Endothelial cell of umbilical vein (primary cell): ENCODE measurements at regions not wholly inside any gene's neighbourhood (a gene's known extent, or its start where the extent isn't known, plus 50 kb on each side); places are given as distances from the start of the nearest gene placed in this dataset.

ENCODE experiments used
- BruUV-seq: library from RNA; stranded (reverse); fragments of 400-500 nt; replicated peaks from 2 replicates; lab custom pipeline; 2021; lab: Mats Ljungman, UMichigan
- CTCF ChIA-PET: fragments of 300-600, 350-600 bp; sonication (Branson Sonifier 250); formaldehyde crosslinking; loops from one replicate; lab custom pipeline; 2021; ENCODE audit warnings: antibody characterized with exemption, inconsistent platforms; lab: Charles Lee
- POLR2A ChIA-PET: fragments of 300-600, 350-600 bp; sonication (Branson Sonifier 250); formaldehyde crosslinking; loops from one replicate; lab custom pipeline; 2021; ENCODE audit warnings: antibody characterized with exemption, inconsistent platforms; lab: Charles Lee
- DNase-seq: peaks from one replicate; pipeline ENCODE4 v3.0.0-alpha.2; 2011; ENCODE audit warnings: low read depth, low spot score
- FAIRE-seq: peaks from 2 replicates; lab custom pipeline; 2011; peaks lifted over from hg19 to GRCh38; lab: Jason Lieb, UNC
- H2AFZ ChIP-seq: 2 replicates; pipeline ENCODE4 v1.6.0; 2012; ENCODE audit warnings: low read depth, low read length, control low read depth, inconsistent platforms
- H3K27ac ChIP-seq: 2 replicates; pipeline ENCODE4 v1.5.1; 2011; ENCODE audit warnings: low read depth, mild to moderate bottlenecking, control low read depth, low read length, moderate library complexity; ENCODE audit not compliant: insufficient read depth
- H3K27me3 ChIP-seq, 2 experiments: 2 replicates each; pipeline versions ENCODE4 v1.6.0 to v1.6.1; 2011; ENCODE audit warnings: low read length in 2 of 2, mixed read lengths in 1 of 2; ENCODE audit not compliant: control insufficient read depth in 2 of 2, insufficient read depth in 2 of 2
- H3K36me3 ChIP-seq, 2 experiments: 2 replicates in 1 of 2; 3 replicates in 1 of 2; pipeline ENCODE4 v1.5.1; 2011; ENCODE audit warnings: low read length in 2 of 2, mild to moderate bottlenecking in 1 of 2, moderate library complexity in 1 of 2; ENCODE audit not compliant: control insufficient read depth in 2 of 2, insufficient read depth in 2 of 2; ENCODE audit errors: extremely low read depth in 1 of 2
- H3K4me1 ChIP-seq: 3 replicates; pipeline ENCODE4 v1.5.1; 2011; ENCODE audit warnings: mild to moderate bottlenecking, low read length; ENCODE audit not compliant: control insufficient read depth, insufficient read depth; ENCODE audit errors: extremely low read depth
- H3K4me2 ChIP-seq: 2 replicates; pipeline ENCODE4 v1.6.1; 2011; ENCODE audit warnings: low read length, control low read depth, mixed read lengths; ENCODE audit not compliant: insufficient read depth
- H3K4me3 ChIP-seq, 3 experiments: fragments of 200-600 bp in 1 of 3; sonication (generic), shearing (Covaris generic) in 1 of 3; replicated peaks in 1 of 3; 2 replicates each; pipeline ENCODE4 v1.5.1; 2011 to 2016; ENCODE audit warnings: control low read depth in 3 of 3, low read length in 3 of 3, mild to moderate bottlenecking in 2 of 3, inconsistent platforms in 1 of 3, low read depth in 1 of 3, moderate library complexity in 1 of 3; ENCODE audit not compliant: insufficient read depth in 1 of 3
- H3K79me2 ChIP-seq: 2 replicates; pipeline ENCODE4 v1.6.0; 2012; ENCODE audit warnings: low read length, inconsistent platforms; ENCODE audit not compliant: control insufficient read depth, insufficient read depth
- H3K9ac ChIP-seq: replicated peaks from 2 replicates; pipeline ENCODE3; 2011; ENCODE audit warnings: low read length, control low read depth; ENCODE audit not compliant: insufficient read depth; ENCODE audit errors: extremely low read depth
- H3K9me1 ChIP-seq: replicated peaks from 3 replicates; pipeline ENCODE4 v1.6.0; 2011; ENCODE audit warnings: mild to moderate bottlenecking, low read length; ENCODE audit not compliant: control insufficient read depth, insufficient read depth; ENCODE audit errors: extremely low read depth
- H3K9me3 ChIP-seq: replicated peaks from 2 replicates; pipeline ENCODE4 v1.5.1; 2012; ENCODE audit warnings: low read length, inconsistent platforms; ENCODE audit not compliant: control insufficient read depth, insufficient read depth
- H4K20me1 ChIP-seq: replicated peaks from 2 replicates; pipeline ENCODE3; 2011; ENCODE audit warnings: mild to moderate bottlenecking, low read length; ENCODE audit not compliant: control insufficient read depth, insufficient read depth; ENCODE audit errors: extremely low read depth
- CTCF ChIP-seq, 2 donors: IDR thresholded peaks; 1 replicate in 1 of 2; 2 replicates in 1 of 2; pipeline ENCODE4 v1.5.1; 2011; ENCODE audit warnings: low read length in 2 of 2, mild to moderate bottlenecking in 2 of 2, moderate library complexity in 2 of 2, control low read depth in 1 of 2, inconsistent platforms in 1 of 2, low read depth in 1 of 2; ENCODE audit not compliant: insufficient read depth in 1 of 2; ENCODE audit errors: extremely low read depth in 1 of 2
- EZH2 ChIP-seq: IDR thresholded peaks from 2 replicates; pipeline ENCODE4 v1.6.1; 2012; ENCODE audit warnings: borderline replicate concordance, low read depth, mild to moderate bottlenecking, moderate library complexity, low read length, inconsistent platforms; ENCODE audit not compliant: severe bottlenecking
- FOS ChIP-seq: IDR thresholded peaks from 2 replicates; pipeline ENCODE4 v1.6.1; 2011; ENCODE audit warnings: mild to moderate bottlenecking, low read length, moderate library complexity, borderline replicate concordance; ENCODE audit not compliant: insufficient read depth
- GATA2 ChIP-seq: IDR thresholded peaks from 2 replicates; pipeline ENCODE4 v1.7.0; 2011; ENCODE audit warnings: low read depth, mild to moderate bottlenecking, moderate library complexity, mixed read lengths, low read length; ENCODE audit not compliant: insufficient read length, insufficient read depth
- JUN ChIP-seq: IDR thresholded peaks from 2 replicates; pipeline ENCODE4 v1.6.1; 2011; ENCODE audit warnings: borderline replicate concordance, low read depth; ENCODE audit not compliant: insufficient read length, insufficient read depth
- MAX ChIP-seq: IDR thresholded peaks from 2 replicates; pipeline ENCODE4 v1.6.1; 2011; ENCODE audit not compliant: insufficient read depth, insufficient read length
- MYC ChIP-seq: IDR thresholded peaks from one replicate; pipeline ENCODE4 v1.6.1; 2011; ENCODE audit warnings: mild to moderate bottlenecking, low read depth, low read length
- POLR2A ChIP-seq: IDR thresholded peaks from 2 replicates; pipeline ENCODE4 v1.6.1; 2012; ENCODE audit warnings: low read depth, mild to moderate bottlenecking, control low read depth, low read length
- POLR2AphosphoS5 ChIP-seq: IDR thresholded peaks from 2 replicates; pipeline ENCODE4 v1.6.1; 2012; ENCODE audit warnings: low read depth, mild to moderate bottlenecking, control low read depth, low read length, moderate library complexity; ENCODE audit not compliant: insufficient read depth
- dilution Hi-C: fragments of 300-500 bp; cut with MboI; formaldehyde crosslinking; loops from one replicate; pipeline ENCODE4 v1.15.0; 2019; ENCODE audit warnings: low sequenced_read_pairs; ENCODE audit not compliant: extremely low pct_ligation_motif_present
- intact Hi-C: fragments of 100-400 bp; cut with micrococcal nuclease; formaldehyde crosslinking; loops from one replicate; pipeline ENCODE4 v1.10.0; 2022

- no peaks in the 10 kb centered on the region for H3K9me1 ChIP-seq
- H4K20me1 ChIP-seq, result no peaks in the 10 kb centered on the region
- no peaks in the 10 kb centered on the region for H3K79me2 ChIP-seq
- no peak for DNase-seq
- no peak for TF ChIP-seq POLR2A
- TF ChIP-seq MYC, result no peak
- TF ChIP-seq JUN, result no peak
- no peak for TF ChIP-seq POLR2AphosphoS5
- TF ChIP-seq FOS, result no peak
- no peak for TF ChIP-seq CTCF (IDR thresholded peaks at IDR 0.05; ENCODE audit: extremely low read depth in 1 of 2, insufficient read depth in 1 of 2, low read depth in 1 of 2, low read length in 2 of 2)
- TF ChIP-seq GATA2, result no peak
- TF ChIP-seq EZH2, result no peak
- TF ChIP-seq MAX, result no peak
- no TSS peak for BruUV-seq
- no peak overlapping the region for H3K27ac ChIP-seq
- no peak overlapping the region for H2AFZ ChIP-seq
- POLR2A ChIA-PET, result no interaction called here
- H3K4me3 ChIP-seq, result no peak overlapping the region
- dilution Hi-C loops (no loop called here), intact Hi-C loops (no loop called here)
- H3K9ac ChIP-seq, result no peak overlapping the region
- H3K9me3 ChIP-seq, result no peaks in the 10 kb centered on the region
- no peak for FAIRE-seq
- H3K36me3 ChIP-seq, result no peaks in the 10 kb centered on the region
- no peak overlapping the region for H3K4me2 ChIP-seq
- CTCF ChIA-PET, result interaction anchor here (1.4 kb wide), 1 partner anchor 21 kb away, joined by 3 read pairs; no protein-coding TSS in a partner anchor
- no peaks in the 10 kb centered on the region for H3K4me1 ChIP-seq
- no peaks in the 10 kb centered on the region for H3K27me3 ChIP-seq
Observed at GRCh38 chr2:163441603-163442002, 294.2 kb downstream of the FIGN start.
